Stimulated activated CD4-positive, alpha-beta T cell treated with anti-CD3 and anti-CD28 coated beads, TNF-alpha, amount 100 ng/mL, for 24 hours (primary cell): ENCODE measurements at regions not wholly inside any gene's neighbourhood (a gene's known extent, or its start where the extent isn't known, plus 50 kb on each side); places are given as distances from the start of the nearest gene placed in this dataset.
"Not testable (repeated sequence)": the region's sequence is repeated elsewhere in the genome, so short reads cannot be mapped to it uniquely, and the experiment has no call there.

Experiments used
- DNase-seq, 3 experiments: peaks; one replicate each; pipeline ENCODE4 v3.0.0-alpha.2; 2020; ENCODE audit warnings: low read depth in 3 of 3

DNA sequence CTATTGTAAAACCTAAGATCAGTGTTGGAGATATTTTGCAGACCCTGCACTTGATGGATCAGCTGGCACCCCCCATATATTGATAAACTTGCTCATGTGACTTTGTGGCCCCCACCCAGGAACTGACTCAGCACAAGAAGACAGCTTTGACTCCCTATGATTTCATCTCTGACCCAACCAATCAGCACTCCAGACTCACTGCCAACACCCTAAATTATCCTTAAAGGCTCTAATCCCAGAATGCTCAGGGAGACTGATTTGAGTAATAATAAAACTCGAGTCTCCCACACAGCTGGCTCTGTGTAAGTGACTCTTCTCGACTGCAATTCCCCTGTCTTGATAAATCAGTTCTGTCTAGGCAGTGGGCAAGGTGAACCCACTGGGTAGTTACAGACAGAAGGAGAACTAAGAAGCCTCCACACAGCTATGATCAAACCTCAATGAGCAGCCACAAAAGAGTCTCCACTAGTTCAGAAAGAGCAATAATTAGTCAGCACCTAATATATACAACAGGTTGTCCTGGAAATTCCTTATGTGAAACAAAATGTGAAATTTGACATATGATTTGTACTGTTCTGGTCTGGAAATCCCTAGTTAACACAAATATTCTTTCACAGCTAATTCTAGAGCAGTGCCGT, 52.2 kb downstream of the ACTL7B start:
- DNase-seq: no peak

DNA sequence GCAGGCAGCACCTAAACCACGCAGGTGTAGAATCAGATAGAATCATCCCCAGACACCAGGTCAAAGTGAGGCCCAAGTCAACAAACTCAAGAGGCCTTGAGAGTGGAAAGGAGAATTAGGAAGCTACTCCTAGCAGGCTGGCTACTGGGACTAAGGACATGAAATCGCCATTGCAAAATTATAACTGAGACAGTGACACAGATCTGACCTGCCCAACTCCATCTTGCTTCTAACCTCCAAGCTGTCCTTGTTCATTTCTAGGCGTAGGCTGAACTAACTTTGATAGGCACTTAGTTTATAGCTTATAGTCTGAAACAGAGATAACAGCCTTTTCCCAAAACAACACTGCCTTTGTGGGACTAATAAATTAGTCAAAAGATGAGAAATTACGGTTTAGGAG, 52.8 kb downstream of the ACTL7B start:
- no peak for DNase-seq

DNA sequence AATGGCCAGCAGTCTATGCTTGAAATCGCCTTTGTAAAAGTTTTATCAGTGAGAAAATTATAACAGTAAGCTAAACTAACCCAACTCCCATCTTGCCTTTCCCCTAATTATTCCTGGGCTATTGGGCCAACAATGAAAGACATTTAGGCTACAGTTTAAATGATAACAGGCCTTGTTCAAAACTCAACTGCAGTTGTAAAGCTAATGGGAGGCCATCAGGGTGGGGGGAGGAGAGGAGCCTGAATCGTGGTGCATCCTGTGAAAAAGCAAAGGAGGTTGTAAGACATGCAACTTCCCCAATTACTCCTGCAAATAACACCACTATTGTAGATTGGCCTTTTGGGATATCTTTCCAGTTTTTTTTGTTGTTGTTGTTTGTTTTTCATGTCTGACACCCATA, 53.8 kb downstream of the ACTL7B start:
- no peak for DNase-seq

DNA sequence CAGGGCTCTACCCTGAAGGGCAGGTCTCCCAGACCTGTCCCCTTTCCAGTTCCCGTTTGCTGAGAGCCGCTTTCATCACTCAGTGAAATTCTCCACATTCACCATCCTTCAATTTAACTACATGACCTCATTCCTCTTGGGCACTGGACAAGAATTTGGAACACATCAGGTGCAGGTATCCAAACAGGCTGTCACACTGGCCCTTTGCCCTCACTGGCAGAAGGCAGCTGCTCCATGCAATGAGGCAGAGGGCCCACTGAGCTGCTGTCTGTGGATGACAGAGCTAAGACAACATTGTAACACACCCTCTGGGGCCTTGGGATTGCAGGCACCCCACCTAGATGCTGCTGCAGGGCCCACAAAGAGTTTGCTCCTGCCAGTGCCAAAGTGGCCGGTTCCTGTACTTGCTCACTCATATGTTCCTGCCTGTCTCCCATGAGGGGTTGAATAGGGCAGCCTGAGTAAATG, 55.1 kb downstream of the ACTL7B start:
- no peak for DNase-seq

DNA sequence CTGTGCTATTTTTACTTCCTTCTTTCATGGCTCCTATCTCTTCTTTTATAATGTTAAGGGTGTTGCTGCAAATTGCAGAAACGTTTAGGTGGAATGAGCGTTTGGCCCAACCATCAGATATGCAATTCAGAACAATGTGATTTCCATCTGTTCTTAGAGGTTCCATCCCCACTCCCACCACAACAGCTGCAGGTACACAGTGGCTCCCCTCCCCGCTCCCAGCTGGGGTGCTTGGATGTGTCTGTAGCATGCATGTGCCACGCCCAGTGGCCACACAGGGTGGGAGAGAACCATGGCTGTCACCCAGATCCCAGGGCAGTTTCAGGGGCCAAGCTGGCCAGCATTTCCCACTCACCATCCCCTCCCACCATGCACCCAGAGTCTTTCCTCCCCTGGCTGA, 62.2 kb downstream of the ACTL7B start:
- no peak for DNase-seq

DNA sequence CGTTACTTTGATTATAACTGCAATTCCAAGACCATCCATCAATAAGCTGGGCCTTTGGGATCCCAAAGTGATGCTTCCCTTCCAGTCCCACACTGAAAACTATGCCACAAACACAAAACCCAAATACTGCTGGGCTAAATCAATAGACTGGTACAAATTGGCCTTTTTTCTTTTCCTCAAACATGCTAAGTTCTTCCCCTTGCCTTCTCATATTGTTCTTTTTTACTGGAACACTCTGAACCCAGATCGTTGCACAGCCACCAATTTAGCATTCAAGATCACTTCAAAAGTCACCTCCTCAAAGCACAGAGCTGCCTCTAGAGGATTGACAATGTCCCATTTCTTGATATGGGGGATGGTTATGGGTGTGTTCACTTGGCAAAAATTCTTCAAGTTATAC, 66.0 kb downstream of the ACTL7B start:
- DNase-seq: no peak

DNA sequence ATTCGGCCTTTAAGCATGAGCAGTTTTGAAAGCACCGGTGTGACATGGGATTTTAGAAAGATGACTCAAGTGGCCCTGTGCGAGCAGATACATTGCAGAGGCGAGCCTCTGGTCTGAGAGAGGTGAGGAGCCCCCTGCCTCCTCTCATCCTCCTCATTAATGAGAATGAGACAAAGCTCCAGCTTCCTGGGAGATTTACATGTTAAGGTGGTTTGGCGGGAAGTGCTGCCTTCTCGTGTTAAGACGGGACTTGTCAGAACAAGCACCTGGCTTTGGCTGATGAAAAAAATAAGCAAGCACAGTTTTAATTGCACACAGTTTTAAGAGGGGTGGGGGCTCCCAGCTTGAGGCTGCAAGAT, 68.1 kb downstream of the ACTL7B start:
- DNase-seq: no peak

DNA sequence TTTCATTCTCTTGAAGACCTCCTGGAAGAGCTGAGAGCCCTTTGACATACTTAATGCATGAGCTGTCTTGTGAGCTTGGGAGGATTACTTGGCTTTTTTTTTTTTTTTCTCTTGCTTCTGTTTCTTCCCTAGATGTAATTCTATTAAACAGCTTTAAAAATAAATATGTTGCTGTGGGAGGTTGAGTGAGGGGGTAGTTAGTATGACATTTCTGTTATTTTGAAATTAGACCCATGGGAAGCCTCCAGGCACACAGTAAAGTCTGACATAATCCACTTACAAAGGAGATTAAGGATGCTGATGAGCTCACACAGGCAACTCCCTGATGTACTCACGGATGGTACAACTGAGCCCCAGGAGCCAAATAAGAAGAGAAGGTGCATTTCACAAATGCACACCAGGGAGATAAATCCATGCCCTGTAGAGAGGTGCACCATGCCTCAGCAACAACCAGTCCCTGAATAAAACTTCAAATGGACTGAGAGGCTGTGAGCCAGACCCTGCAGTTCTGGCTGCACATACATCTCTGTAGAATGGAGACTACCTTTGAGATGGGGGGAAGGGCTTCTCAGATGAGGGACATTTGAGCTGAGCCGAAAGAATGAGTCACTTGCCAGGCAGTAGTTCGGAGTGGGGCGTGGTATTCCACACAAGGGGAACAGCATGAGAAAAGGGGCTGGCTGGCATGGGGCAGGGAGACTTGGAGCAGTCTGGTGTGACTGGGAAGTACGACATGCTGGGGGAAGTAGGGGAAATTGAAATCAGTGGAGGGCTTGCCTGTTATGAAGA, 68.7 kb downstream of the ACTL7B start:
- no peak for DNase-seq

DNA sequence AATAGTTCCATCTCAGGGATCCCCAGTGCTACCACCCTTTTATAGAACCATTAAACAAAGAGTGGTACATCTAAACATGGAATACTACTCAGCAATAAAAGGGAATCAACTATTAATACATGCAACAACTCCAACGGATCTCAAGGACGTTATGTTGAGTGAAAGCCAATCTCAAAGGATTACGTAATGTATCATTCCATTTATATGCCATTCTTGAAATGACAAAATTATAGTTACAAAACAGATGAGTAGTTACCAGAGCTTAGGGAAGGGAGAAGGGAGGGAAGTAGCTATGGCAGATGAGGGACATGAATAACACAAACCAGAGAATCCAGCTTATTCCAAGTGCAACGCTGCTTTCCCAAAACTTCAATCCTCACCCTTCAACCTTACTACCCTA, 69.5 kb downstream of the ACTL7B start:
- no peak for DNase-seq

DNA sequence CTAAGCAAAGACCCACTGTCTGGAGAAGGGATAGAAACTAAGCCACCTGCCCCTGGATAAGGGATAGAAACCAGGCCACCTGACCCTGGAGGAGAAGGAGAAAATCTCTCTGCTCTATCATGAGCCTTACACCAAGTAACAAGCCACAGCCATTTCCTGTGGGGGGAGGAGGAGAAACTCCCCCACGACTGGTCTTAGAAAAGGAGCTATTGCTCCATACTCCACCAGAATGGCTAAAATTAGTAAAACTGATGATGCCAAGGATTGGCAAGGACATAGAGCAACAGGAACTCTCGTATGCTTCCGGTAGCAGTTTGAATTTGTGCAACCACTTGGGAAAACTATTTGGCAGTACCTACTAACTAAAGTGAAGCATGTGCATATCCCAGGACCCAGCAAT, 70.8 kb downstream of the ACTL7B start:
- DNase-seq: no peak

DNA sequence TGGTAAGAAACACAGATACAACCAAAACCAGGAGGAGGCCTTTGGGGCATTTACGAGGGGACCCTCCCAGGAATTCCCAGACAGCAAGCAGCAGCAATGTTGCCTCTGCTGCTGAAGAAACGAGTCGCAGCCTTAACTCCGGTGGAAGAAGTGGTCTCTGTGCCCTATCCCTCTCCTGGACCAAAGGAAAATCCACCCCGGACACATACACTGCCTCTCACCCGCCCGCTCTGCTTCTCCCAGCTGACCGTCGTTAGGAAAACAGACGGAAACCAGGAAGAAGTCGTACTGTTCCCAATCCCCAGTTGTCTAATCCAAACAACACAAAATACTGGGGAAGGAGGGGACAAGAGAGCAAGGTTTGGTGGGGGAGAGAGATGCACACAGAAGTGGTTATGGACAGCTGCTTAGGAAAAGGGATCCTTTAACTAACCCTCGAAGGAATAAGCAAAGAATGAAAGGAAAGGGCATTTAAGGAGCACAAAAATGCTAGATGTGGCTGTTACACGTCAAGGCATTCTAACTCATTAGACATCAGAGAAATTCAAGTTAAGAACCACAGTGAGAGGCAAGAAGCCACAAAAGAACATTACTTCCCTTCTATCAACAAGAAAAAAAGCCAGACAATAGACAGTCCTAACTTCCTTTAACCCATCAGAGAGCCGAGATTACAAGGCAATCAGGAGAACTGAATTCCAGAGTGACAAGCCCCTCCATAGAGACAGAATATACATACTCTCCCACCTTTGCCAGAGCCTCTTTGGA, 71.9 kb downstream of the ACTL7B start:
- no peak for DNase-seq

DNA sequence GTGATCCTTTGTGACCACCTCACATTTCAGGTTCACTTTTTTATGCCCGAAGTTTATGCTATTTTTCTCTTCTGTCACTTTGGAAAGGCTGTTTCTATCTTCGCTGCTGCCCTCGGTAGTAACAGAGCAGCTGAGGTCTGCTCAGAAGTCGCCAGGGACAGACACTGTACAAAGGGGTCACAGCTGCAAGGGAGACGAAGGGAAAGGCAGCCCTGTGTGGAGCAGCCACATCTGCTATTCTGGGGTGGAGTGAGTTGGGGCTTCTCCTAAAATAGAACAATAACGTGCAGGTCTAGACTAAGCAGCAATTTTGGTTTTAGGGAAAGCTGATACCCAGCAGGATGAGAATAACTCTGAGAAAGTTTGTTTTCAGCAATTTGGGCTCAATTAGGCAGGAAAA, 72.5 kb downstream of the ACTL7B start:
- DNase-seq: no peak

DNA sequence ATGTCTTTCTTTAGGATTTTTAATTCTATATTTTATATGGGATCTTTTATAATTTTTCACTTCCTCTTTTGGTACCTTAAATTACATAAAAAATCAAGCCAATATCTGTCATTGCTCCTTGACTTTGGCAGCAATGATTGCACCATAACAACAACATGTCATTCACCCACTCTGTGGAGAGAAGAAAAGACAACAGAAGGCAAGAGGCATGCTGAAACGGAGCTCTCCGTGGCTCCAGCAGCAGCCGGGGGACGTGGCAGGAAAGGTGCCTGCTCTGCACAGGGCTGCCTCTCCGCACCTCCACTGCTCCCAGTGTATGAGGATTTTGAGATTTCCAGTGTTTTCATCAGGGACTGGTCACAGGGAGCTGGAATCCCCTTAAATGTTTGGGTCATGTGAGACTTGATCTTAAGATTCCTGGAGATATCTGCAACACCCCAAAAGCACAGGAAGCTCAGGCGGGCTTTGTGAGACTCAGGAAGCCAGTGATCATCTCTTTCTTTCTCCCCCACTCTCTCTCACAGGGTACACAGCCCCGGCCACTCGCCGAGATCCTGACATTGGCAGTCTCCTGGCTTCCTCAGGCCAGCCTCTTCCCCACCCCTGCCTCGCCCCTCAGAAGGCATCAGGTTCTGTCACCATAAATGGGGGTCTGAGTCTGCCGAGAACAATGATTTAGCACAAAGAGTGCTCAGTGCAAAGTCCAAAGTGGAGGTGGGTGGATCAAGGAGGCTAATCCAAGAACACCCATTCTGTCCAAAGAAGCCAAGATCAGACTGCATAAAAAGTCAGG, 74.6 kb downstream of the ACTL7B start:
- no peak for DNase-seq

DNA sequence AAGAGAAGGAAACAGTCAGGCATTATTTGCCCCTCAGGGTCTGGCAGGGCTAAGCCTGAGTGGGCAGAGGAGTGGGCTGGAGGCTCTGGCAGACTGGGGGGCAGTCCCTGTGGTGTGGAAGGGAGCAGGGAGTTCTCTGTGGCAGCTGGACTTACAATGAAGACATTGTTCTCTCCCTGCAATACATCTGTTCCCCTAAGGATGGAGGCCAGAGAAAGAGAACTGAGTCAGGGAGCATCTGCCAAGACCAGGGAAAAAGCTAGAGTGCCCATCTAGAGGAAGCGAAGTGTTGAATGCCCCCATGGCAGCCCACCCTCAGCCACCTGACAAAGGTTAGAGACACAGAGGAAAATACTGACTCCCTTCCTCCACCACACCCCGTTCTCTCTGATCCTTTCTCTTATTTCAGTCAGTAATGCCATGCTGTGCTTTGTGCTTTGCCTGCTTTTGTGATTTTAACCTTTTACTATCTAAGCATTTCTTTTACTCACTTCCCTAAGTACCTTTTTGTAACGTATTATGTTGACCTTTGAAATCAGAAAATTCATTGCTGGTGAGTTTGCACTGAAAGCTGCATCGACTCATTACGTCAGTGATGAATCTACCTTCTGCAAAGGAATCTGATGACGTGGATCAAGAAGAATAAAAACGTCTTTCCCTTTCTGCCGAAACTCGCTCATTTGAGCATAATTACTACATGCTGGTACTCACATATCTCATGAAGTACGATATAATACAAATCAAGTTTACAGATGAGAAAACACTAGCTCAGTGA, 76.0 kb downstream of the ACTL7B start:
- no peak for DNase-seq

DNA sequence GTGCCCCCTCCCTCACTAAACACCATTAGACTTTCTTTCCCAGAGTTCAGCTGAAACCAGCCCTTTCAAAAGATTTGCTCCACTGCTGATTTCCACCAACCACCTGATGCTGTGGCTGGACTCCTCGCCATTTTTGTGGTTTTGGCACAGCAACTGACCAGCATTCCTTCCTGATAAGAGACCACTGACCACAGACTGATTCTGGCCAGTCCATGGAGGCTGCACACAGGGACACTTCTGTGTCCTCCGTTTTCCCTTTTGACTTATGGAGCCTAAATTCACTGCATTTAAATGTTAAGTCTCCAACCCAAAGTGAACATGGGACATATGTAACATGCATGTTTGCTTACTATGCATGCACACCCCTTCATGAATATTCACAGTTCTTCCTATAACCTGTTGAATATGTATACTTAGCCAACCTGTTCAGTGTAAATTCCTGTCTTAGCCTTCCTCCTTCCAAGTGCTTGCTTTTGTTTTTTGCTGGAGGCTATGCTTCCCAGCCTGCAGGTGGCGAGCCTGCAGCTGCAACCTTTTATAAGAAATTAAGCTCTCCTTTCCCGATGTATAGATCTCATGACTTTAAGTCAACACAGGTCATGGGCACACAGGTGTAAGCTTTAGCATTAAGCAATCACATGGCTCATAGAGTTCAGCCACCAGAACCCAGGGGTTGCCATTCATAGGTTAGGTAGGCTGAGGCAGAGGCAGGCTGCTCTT, 78.7 kb downstream of the ACTL7B start:
- no peak for DNase-seq

DNA sequence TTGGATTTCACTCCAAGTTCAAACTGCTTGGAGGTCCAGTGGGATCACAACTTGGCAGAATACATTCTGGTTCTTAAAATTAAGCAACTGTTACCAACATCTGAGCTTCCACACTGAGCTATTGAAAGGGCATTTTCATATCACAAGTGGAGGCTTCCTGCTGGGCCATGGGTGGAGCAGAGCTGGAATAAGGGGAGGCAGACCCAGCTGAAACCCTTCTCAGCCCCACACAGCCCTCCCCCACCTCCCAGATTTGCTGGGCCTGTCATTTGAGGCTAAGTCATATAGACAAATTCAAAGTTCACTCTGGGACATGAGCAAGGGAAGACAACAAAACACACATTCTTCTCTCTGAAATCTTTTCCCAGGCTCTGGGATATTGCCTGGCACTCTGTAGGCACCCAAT, 79.9 kb downstream of the ACTL7B start:
- no peak for DNase-seq

DNA sequence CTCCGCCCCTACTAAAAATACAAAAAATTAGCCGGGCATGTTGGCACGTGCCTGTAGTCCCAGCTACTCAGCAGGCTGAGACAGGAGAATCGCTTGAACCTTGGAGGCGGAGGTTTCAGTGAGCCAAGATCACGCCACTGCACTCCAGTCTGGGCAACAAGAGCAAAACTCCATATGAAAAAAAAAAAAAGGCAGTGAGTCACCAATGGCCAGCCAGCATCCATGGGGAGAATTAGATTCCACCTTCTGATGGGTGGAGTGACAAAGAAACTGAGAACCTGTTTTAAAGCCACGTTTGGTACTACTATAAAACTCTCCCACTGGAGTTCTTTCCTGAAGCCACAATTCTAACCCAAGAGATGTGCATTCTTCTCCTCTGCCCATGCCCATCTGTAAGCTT, 81.7 kb downstream of the ACTL7B start:
- not testable (repeated sequence) for DNase-seq

DNA sequence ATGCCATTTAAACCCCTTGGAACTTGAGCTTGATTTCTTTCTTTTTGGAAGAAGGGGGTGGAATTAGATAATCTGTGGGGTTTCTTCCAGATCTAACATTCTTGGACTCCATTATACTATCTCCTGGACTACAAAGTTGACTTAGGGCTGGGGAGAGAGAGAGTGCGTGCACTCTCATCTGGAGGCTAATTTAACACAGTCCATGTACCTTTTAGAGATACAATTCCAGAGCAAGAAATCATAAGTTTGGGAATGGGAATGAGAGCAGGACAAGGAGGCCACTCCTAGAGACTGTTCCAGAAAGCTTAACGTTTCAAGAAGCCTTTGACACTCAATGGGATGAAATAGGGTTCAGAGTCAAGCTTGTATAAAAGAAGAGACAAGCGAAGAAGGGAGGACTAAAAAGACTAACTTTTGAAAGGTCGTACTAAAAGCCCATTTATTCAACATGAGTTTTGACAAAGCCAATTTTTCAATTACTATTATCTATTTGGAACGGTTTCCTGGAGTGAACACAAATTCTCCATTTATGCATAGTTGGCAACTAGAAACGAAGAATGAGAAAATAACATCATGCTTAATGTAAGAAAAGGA, 83.4 kb downstream of the ACTL7B start:
- DNase-seq: no peak

DNA sequence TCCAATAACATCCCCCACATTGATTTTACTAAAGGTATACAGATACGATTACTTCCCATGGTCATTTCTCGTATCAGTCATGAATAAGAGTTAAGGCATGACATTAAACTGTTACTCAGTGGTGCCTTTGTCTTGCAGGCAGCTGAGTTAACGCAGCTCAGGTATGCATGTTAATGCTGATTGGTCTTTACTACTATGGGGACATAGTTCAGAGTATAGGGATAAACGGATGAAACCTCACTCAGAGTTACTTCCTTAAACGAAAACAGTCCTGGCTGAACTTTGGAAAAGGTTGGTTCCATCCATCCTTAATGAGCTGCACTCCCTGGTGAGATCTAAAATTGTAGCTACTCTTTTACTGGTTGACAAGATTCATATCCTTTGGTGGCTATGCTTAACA, 87.0 kb downstream of the ACTL7B start:
- no peak for DNase-seq

DNA sequence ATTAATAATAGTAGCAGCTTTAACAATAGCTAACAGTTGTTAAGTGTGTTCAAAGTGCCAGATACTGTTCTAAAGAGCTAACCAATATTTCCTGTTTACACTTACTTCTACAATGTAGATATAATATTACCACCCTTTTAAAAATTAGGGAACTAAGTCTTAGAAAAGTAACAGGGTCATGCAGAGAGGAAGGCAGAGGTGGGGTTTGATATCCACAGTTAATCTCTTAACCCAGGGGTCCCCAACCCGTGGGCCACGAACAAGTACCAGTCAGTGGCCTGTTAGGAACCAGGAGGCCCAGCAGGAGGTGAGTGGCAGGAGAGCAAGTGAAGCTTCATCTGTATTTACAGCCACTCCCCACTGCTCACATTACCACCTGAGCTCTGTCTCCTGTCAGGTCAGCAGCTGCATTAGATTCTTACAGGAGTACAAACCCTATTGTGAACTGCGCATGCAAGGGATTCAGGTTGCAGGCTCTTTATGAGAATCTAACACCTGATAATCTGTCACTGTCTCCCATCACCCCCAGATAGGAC, 89.1 kb downstream of the ACTL7B start:
- DNase-seq: no peak
